ENCODE measurements at regions not wholly inside any gene's neighbourhood (a gene's known extent, or its start where the extent isn't known, plus 50 kb on each side); places are given as distances from the start of the nearest gene placed in this dataset.

DNA sequence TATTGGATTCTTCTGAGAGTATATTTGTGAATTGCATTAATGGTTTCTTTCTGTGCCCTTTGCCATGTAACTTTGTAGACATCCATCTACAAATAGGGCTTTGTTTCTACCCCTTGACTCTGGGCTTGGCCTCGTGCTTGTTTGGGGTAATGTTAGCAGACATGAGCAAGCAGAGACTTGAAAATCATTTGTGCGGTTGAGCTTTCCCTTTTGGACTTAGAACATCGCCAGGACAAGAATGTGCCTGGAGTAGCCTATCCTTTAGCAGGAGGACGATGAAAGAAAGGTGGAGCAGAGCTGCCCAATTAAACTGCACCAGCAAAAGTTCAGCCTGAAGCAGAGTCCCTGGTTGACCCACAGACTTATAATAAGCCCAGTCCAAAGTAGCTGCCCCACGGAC, 785.9 kb downstream of the EPHA4 start:
- no peak for TF ChIP-seq POLR2A (IDR thresholded peaks at IDR 0.05)
- TF ChIP-seq, protein P1, sequence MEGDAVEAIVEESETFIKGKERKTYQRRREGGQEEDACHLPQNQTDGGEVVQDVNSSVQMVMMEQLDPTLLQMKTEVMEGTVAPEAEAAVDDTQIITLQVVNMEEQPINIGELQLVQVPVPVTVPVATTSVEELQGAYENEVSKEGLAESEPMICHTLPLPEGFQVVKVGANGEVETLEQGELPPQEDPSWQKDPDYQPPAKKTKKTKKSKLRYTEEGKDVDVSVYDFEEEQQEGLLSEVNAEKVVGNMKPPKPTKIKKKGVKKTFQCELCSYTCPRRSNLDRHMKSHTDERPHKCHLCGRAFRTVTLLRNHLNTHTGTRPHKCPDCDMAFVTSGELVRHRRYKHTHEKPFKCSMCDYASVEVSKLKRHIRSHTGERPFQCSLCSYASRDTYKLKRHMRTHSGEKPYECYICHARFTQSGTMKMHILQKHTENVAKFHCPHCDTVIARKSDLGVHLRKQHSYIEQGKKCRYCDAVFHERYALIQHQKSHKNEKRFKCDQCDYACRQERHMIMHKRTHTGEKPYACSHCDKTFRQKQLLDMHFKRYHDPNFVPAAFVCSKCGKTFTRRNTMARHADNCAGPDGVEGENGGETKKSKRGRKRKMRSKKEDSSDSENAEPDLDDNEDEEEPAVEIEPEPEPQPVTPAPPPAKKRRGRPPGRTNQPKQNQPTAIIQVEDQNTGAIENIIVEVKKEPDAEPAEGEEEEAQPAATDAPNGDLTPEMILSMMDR (IDR thresholded peaks at IDR 0.05): no peak
